ENCODE measurements at regions not wholly inside any gene's neighbourhood (a gene's known extent, or its start where the extent isn't known, plus 50 kb on each side); places are given as distances from the start of the nearest gene placed in this dataset.

DNA sequence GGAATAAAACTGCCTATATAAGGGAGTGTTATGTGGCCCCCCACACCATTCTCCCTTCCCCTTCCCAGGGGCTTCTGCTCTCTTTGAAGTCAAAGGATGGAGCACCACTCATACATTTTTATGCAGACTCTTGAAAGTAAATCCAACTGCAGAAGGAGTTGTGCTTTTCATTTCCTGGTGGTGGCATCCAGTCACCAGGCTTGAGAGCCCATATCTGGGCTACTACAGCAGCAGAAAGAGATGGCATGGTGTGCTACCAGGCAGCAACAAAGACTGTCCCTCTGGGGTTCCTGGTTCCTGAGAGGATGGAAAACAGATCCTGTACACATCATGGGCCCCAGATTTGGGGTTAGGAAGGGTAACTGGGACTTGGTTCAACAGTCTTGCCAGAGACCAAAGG, 226.4 kb downstream of the CLIC5 start:
- no peak for TF ChIP-seq SIN3A (IDR thresholded peaks at IDR 0.05; ENCODE audit: borderline replicate concordance, insufficient read depth, low read length)
- TF ChIP-seq, protein P1, sequence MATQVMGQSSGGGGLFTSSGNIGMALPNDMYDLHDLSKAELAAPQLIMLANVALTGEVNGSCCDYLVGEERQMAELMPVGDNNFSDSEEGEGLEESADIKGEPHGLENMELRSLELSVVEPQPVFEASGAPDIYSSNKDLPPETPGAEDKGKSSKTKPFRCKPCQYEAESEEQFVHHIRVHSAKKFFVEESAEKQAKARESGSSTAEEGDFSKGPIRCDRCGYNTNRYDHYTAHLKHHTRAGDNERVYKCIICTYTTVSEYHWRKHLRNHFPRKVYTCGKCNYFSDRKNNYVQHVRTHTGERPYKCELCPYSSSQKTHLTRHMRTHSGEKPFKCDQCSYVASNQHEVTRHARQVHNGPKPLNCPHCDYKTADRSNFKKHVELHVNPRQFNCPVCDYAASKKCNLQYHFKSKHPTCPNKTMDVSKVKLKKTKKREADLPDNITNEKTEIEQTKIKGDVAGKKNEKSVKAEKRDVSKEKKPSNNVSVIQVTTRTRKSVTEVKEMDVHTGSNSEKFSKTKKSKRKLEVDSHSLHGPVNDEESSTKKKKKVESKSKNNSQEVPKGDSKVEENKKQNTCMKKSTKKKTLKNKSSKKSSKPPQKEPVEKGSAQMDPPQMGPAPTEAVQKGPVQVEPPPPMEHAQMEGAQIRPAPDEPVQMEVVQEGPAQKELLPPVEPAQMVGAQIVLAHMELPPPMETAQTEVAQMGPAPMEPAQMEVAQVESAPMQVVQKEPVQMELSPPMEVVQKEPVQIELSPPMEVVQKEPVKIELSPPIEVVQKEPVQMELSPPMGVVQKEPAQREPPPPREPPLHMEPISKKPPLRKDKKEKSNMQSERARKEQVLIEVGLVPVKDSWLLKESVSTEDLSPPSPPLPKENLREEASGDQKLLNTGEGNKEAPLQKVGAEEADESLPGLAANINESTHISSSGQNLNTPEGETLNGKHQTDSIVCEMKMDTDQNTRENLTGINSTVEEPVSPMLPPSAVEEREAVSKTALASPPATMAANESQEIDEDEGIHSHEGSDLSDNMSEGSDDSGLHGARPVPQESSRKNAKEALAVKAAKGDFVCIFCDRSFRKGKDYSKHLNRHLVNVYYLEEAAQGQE (IDR thresholded peaks at IDR 0.05; ENCODE audit: insufficient read depth in 1 of 2, low read depth in 2 of 2, low read length in 2 of 2): no peak
- TF ChIP-seq POLR2AphosphoS5 (IDR thresholded peaks at IDR 0.05; ENCODE audit: low read depth, low read length): no peak
- no peak for TF ChIP-seq FOXP2 (optimal IDR thresholded peaks at IDR 0.05; ENCODE audit: borderline replicate concordance, extremely low read depth, extremely low read length, insufficient read depth)
- no peak for TF ChIP-seq TAF1 (IDR thresholded peaks at IDR 0.05; ENCODE audit: borderline replicate concordance, insufficient read depth, low read length)

DNA sequence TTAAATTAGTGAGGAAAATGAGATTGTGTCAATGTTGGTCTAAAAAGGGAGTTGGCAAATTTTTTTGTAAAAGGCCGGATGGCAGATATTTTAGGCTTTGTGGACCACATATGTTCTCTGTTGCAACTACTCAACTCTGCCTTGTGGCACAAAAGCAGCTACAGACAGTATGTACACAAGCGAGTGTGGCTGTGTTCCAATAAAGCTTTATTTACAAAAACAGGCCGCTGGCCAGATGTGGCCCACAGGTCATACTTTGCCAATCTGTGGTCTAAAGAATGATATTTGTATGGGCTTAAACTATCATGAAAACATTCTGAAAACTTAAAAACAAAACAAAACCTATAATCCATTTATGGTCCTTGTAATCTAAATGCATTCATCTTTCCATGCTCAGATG, 228.3 kb downstream of the CLIC5 start:
- TF ChIP-seq, protein P1 (IDR thresholded peaks at IDR 0.05; ENCODE audit: insufficient read depth in 1 of 2, low read depth in 2 of 2, low read length in 2 of 2): no peak
- TF ChIP-seq POLR2AphosphoS5 (IDR thresholded peaks at IDR 0.05; ENCODE audit: low read depth, low read length) (no peak), TAF1 (IDR thresholded peaks at IDR 0.05; ENCODE audit: borderline replicate concordance, insufficient read depth, low read length) (no peak)

DNA sequence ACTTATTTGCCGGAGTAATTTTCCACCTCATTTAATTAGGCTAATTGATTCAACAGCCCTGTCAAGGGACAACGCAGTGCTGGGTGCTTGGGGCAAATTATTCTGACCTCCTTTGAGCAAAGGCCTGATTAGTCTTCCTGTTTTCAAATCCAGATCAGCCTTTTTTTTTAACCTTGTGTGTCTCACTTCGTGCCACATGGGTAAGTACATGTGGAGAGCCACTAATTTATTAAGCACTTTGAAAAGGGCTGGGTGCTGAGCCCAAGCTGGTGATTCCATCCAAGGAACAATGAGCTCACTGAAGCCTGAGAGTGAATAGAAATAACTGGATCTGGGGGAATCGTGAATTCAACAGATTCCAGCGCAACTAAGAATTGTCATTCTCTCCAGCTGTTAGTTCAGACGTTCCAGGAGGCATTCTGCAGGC, 229.3 kb downstream of the CLIC5 start:
- TF ChIP-seq TAF1 (IDR thresholded peaks at IDR 0.05; ENCODE audit: borderline replicate concordance, insufficient read depth, low read length): no peak
- TF ChIP-seq SIN3A (IDR thresholded peaks at IDR 0.05; ENCODE audit: borderline replicate concordance, insufficient read depth, low read length): no peak
- no peak for TF ChIP-seq POLR2AphosphoS5 (IDR thresholded peaks at IDR 0.05; ENCODE audit: low read depth, low read length)
- no peak for TF ChIP-seq FOXP2 (optimal IDR thresholded peaks at IDR 0.05; ENCODE audit: borderline replicate concordance, extremely low read depth, extremely low read length, insufficient read depth)

DNA sequence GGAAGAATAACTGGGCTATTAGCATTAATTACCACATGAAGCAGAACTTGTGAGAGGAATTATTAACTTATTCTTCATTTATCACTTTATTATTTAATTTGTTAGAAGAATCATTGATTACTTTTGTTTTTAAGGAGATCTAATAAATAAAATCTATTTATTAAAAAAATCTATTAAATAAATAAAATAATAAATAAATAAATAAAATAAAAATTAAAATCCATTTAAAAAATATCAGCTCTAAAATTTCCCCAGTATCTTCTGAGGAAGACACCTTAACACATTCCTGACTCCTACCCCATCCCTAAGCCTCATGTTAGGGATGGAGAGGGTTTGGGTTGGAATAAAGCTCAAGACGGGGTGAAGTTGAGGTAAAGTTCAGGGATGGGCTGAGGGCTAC, 231.4 kb downstream of the CLIC5 start:
- TF ChIP-seq POLR2AphosphoS5 (IDR thresholded peaks at IDR 0.05; ENCODE audit: low read depth, low read length): no peak
- TF ChIP-seq, protein P1 (IDR thresholded peaks at IDR 0.05; ENCODE audit: insufficient read depth in 1 of 2, low read depth in 2 of 2, low read length in 2 of 2): no peak
- no peak for TF ChIP-seq SIN3A (IDR thresholded peaks at IDR 0.05; ENCODE audit: borderline replicate concordance, insufficient read depth, low read length)
- no peak for TF ChIP-seq FOXP2 (optimal IDR thresholded peaks at IDR 0.05; ENCODE audit: borderline replicate concordance, extremely low read depth, extremely low read length, insufficient read depth)
- TF ChIP-seq TAF1 (IDR thresholded peaks at IDR 0.05; ENCODE audit: borderline replicate concordance, insufficient read depth, low read length): no peak

DNA sequence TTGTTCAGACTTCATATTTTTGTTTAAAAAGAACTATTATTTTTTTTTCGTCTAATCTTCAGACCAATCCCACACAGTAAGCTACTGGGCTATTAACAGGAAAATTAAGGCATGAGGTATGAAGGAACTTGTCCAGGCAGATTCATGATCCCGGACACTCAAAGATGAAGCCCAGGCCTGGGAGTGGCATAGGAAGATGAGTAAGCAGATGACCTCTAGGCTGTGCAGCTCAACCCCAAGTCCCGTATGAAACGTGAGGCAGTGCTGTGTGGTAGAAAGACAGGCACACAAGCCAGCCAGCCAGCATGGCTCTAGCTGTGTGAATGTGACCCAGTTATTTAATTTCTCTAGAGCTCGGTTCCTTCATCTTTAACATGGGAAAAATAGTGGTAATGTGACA, 231.9 kb downstream of the CLIC5 start:
- no peak for TF ChIP-seq TAF1 (IDR thresholded peaks at IDR 0.05; ENCODE audit: borderline replicate concordance, insufficient read depth, low read length)

DNA sequence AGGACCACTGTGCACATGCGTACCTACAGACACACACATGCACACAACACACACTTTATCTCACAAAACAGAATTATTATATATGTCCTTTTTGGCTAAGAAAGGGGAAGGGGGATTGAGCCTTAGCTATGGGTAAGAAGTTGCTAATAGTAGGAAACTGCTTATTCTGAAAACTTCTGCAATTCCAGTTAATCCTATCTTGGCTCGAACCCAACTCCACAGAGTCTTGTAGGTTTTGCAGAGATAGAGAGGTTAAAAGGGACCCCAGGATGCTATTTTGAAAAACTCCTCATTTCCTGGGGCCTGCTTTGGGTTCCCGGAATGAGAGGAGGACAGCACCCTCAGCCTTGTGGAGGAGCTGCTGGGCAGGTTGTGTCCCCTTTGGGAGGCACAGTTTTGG, 233.8 kb downstream of the CLIC5 start:
- no peak for TF ChIP-seq SIN3A (IDR thresholded peaks at IDR 0.05; ENCODE audit: borderline replicate concordance, insufficient read depth, low read length)
- TF ChIP-seq, protein P1 (IDR thresholded peaks at IDR 0.05; ENCODE audit: insufficient read depth in 1 of 2, low read depth in 2 of 2, low read length in 2 of 2): no peak
- TF ChIP-seq FOXP2 (optimal IDR thresholded peaks at IDR 0.05; ENCODE audit: borderline replicate concordance, extremely low read depth, extremely low read length, insufficient read depth): no peak
- no peak for TF ChIP-seq TAF1 (IDR thresholded peaks at IDR 0.05; ENCODE audit: borderline replicate concordance, insufficient read depth, low read length)
- TF ChIP-seq POLR2AphosphoS5 (IDR thresholded peaks at IDR 0.05; ENCODE audit: low read depth, low read length): no peak
